VCaP (cell line): ENCODE measurements at regions not wholly inside any gene's neighbourhood (a gene's known extent, or its start where the extent isn't known, plus 50 kb on each side); places are given as distances from the start of the nearest gene placed in this dataset.
"Not testable (repeated sequence)": the region's sequence is repeated elsewhere in the genome, so short reads cannot be mapped to it uniquely, and the experiment has no call there.

Experiments used
- H3K27ac ChIP-seq: fragments of 450-650 bp; 2 replicates; pipeline ENCODE4 v1.5.1; 2017
- CTCF ChIP-seq: fragments of 450-650 bp; conservative IDR thresholded peaks from 2 replicates; pipeline ENCODE4 v1.5.1; 2017; ENCODE audit warnings: mild to moderate bottlenecking, moderate library complexity

- TF ChIP-seq CTCF, result no peak
- H3K27ac ChIP-seq, result no peak overlapping the region
Measured at GRCh38 chr18:43826215-43826614, 548.9 kb upstream of the SYT4 start.

GRCh38 chr18:43827311-43827710 lies 550.0 kb upstream of the SYT4 start:
- H3K27ac ChIP-seq, result no peak overlapping the region
- TF ChIP-seq CTCF, result no peak

GRCh38 chr18:43830303-43830702 lies 553.0 kb upstream of the SYT4 start:
- H3K27ac ChIP-seq, result no peak overlapping the region
- TF ChIP-seq CTCF, result no peak

- TF ChIP-seq CTCF, result no peak
Measured at GRCh38 chr18:43830947-43831346, 553.7 kb upstream of the SYT4 start.

GRCh38 chr18:43846299-43846698 lies 569.0 kb upstream of the SYT4 start:
- TF ChIP-seq CTCF, result no peak
- no peak overlapping the region for H3K27ac ChIP-seq

More at GRCh38 chr18:43830947-43831346, 553.7 kb upstream of the SYT4 start:
- no peak overlapping the region for H3K27ac ChIP-seq

GRCh38 chr18:43847164-43848091 lies 570.1 kb upstream of the SYT4 start:
- H3K27ac ChIP-seq, result no peak overlapping the region
- TF ChIP-seq CTCF, result no peak

- H3K27ac ChIP-seq, result not testable (repeated sequence)
Measured at GRCh38 chr18:43849831-43850230, 572.5 kb upstream of the SYT4 start.

- TF ChIP-seq CTCF, result no peak
- H3K27ac ChIP-seq, result no peak overlapping the region
Measured at GRCh38 chr18:43855376-43855775, 578.1 kb upstream of the SYT4 start.
